ENCODE measurements at regions not wholly inside any gene's neighbourhood (a gene's known extent, or its start where the extent isn't known, plus 50 kb on each side); places are given as distances from the start of the nearest gene placed in this dataset.

DNA sequence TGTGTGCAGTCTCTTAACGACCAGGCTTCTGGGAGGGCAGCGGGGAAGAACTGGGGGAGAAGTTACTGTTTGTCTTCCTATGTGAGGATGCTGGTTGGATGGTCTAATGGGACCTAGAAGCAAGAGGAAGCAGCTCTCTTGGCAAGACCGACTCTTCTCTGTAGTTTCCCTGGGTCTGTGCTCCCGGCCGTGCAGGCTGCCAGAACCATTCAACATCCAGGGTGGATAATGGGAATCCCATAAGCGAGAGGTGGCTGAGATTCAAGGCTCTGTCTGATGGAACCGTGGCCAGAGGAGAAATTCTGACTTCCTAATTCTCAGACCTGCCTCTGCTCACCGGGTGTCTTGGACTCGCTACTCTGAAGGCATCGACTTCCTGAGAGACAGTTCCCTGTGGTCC, 561.0 kb upstream of the TBX3 start:
- ATAC-seq = no peak
- DNase-seq (ENCODE audit: low spot score) = no peak

DNA sequence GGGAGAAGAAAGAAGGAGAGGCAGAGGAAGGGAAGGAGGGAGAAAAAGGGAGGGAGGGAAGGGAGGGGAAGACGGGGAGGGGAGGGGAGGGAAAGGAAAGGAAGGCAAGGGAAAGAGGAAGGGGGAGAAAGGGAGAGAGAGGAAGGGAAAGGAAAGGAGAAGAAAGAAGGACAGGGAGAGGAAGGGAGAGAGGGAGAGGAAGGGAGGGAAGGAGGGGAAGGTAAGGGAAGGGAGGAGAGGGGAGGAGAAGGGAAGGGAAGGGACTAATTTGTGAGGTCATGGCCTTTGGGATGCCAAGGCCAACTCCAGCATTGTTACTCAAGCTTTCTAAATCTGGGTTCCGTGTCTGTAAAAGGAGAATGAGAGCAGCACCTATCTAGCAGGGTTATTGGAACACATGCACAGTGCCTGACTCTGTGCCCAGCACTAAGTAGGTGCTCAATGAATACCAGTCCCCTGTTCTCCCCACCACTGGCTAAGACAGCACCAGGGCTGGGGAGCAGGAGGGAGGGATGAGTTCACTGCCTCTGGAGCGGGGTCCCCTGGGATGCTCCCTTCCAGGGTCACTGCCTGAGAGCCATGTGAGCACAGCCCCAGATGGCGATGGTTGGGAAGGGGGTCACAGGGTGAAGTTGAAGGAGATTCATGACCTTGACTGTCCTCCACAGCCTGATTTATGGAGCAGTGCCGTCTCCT, 560.1 kb upstream of the TBX3 start:
- no peak for DNase-seq (ENCODE audit: low spot score)
- ATAC-seq = no peak

DNA sequence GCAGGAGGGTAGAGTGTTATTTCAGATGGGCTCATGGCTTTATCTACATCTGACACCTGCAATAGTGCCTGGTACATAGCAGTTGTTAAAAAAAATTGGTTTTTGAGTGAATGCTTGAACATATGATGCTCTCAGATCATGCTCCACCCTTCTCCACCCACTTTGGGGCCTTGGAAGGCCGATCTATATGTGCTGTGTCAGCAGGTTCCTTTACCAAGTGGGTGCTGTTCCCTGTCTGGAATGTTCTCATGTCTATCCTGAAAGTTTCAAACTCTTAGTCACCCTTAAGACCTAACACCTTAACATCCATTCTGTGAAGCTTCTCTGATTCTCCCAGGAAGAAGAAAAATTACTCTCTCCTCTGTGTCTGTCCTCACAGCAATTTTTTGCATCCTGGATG, 556.3 kb upstream of the TBX3 start:
- no peak for DNase-seq (ENCODE audit: low spot score)
- ATAC-seq = no peak

DNA sequence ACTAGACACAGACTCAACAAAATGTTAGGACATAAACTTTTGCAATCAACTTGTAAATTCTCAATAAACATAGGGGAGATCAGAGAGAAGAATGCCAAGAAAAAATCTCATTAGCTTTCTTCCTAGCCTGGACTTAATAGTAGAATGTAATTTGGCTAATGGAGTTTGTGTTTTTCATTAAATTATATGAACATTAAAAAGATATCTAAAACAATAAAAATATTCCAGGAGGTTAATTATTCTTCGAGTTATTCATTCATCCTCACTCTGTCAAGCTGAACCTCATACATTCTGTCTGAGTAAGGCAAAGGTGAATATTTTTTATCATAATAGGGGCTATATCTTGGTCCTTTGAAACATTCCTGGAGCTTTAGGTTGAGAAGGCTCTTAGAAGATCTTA, 551.9 kb upstream of the TBX3 start:
- ATAC-seq (no peak), DNase-seq (ENCODE audit: low spot score) (no peak)

DNA sequence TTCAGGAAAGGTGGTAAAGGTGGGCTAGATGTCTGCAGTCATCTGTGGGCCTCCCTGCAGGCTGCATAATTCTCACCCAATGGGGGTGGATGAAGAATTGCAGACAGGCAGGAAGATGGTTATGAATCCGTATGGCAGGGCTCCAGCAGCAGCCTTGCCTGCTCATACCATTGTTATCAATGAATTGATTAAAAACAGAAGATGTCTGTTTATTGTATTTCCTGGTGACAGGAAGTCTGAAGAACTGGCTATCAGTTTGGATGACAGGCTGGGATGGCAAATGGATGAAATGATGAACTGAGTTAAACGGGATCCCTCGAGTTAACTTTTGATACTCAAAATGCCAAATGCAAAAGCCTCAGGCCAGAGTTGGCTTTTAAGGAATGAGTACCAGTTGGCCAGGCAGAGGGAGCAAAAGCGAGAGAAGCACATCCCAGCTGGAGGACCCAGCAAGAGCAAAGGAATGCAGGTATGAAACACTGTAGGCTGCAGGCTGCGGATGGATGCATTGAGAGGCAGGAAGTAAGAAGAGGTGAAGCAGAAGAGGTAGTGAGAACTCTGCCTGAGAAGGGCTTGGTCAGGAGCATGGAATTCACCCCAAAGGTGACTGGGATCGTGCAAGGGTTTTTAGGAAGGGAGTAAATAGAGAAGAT, 550.0 kb upstream of the TBX3 start:
- ATAC-seq (no peak), DNase-seq (ENCODE audit: low spot score) (no peak)

DNA sequence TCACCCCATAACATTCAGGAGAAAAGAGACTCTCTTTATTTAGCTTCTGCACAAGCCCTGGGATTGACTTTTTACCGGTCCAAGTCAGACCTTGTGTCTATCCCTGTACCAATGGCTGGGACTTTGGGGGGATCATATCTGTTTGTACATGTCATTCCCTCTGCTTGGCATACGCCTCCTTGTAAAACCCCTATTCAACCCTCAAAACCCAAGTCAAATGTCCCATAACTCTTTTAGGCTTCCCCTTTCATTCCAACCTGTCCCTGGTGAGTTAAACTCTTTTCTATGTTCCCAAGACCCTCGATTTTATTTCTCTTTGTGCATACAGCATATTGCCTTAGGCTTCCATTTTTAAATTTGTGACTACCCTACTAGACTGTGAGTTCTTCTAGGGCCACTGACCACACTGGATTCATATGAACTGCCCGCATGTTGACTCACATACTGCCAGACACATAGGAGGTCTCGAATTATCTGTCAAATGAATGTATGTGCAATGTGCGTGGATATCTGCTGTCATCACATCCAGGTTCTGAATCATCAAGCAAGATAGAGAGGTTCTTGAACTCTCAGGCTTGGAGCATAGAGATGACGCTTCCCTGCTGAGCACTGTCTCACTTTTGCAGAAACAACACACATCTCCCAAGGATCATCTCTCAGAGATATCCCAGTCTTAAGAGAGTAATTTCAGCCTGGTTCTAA, 548.6 kb upstream of the TBX3 start:
- ATAC-seq (no peak), DNase-seq (ENCODE audit: low spot score) (no peak)

DNA sequence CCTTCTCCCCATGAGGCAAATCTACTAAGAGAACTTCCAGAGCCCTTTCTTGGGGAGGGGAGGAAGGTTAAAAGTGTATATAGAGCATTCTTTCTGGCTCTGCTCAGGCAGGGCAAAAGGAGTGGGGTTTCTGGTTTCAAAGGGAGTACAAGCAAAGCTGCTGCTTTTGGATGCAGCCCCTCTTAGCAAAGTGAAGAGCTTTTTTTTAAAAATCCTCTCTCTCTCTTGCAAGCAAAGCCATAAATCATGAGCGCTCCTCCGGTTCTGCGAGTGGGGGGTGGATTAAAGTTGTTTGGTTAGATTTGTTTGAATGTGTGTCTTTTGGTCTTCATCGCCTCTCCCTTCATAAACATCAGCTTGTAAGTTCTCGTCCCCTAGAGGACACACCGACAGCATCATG, 546.6 kb upstream of the TBX3 start:
- DNase-seq (ENCODE audit: low spot score) = no peak
- ATAC-seq = no peak

DNA sequence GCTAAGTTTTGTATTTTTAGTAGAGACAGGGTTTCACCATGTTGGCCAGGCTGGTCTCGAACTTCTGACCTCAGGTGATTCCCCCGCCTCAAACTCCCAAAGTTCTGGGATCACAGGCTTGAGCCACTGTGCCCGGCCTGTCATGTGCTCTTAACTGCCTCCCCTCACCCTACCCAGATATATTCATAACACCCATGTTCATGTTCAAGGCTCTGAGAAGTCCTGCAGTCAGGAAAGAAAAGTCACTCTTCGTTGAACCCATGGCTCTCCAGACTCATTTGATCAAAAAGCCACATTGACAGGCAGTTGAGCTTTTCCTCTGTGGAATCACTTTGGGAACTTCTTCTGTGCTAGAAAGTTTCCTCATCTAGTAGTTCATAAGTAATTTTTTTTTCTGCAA, 545.5 kb upstream of the TBX3 start:
- DNase-seq (ENCODE audit: low spot score) = no peak

DNA sequence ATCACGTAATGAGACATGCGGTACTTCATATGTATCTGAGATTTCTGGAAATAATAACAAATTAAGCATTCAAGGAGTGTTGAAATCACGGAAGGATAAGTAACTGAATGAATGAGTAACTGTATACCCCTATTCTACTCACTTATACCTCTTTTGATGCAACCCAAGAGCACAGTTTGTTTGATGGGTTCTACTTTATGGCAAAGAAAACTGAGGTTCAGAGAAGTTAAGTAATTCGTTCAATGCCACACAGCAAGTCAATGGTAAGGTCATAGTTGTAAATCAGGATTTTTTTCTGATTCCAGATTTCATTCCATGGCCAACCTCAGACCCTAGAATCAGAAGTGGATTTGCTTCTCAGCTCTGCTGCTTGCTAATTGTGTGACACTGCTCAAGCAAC, 544.5 kb upstream of the TBX3 start:
- ATAC-seq = no peak

More for the DNA sequence above, 545.5 kb upstream of the TBX3 start:
- no peak for ATAC-seq

DNA sequence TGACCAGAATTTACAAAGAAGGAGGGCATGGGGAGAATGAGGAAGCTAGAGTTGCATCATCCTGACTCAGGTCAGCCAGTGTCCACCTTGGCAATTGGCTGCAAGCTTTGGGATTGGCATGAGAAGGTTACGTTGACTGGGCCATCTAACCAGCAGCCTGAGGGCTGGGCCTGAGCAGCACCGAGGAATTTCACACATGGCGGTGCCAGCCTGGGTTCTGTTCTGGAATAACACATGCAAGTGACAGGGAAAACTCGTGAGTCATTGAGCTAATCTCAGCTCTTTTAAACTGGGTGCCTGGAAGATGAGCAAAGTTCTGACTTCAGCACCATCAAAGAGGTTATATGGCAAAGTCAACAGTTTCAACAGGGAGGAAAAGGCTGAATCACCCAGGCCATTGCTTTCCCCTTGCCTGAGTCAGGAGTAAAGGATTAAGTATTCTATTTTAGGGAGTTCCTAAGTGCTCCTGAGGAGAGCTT, 543.2 kb upstream of the TBX3 start:
- DNase-seq (ENCODE audit: low spot score) (no peak), ATAC-seq (no peak)

More for the DNA sequence above, 544.5 kb upstream of the TBX3 start:
- no peak for DNase-seq (ENCODE audit: low spot score)

DNA sequence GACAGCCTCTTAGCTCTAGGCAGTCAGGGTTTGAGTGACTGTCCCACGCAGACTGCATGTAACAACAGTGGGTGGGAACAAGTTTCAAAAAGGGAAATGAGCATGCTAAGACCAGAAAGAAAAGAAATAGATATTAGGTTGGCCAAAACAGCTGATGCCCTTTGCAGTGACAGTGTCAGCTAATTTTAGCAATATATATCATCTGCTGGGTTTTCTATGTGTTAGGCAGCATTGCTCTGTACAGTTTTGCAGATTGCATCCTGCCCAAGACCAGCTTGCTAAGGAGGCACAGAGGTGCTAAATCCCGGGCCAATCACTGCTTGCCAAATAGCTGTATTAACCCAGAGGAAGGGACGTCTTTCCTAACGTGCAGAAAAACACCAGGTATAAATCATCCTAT, 541.9 kb upstream of the TBX3 start:
- DNase-seq (ENCODE audit: low spot score) = no peak
- no peak for ATAC-seq

DNA sequence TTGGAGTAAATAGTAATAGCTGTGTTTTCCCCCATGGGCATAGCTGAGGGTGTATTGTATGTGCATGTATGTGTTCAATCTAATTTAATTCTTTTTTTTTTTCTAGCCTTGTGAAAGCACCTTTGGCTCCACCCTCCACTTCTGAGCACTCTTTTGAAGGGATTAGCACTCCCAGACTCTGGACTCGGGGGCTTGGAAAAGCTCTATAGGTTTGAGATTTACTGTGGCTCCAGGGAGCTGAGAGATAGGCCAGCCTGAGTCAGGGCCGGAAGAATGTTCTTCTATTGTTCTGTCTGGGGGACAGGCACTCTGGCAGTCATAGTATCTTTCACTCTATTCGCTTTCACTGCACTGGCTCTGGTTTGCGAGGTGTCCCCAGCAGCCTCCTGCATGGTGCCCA, 540.0 kb upstream of the TBX3 start:
- DNase-seq (ENCODE audit: low spot score) = no peak

DNA sequence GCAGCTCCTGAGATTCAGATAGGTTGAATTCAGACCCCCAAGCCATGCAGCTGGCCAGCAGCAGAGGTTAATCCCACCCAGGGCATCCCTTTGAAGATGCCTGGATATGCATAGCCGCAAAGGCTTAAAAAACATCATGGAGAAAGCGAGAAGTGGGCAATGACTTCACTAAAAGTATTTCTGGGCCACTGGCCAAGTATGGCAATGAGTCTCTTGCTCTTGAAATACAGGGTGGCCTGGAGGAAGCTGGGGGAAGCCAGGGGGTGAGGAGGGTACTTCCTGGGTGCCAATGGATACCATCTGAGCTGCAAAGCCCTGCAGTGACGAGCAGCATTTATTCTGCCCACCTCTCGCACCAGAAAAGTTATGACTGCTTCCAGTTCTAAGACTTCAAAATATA, 539.3 kb upstream of the TBX3 start:
- no peak for DNase-seq (ENCODE audit: low spot score)
- no peak for ATAC-seq

More for the DNA sequence above, 540.0 kb upstream of the TBX3 start:
- ATAC-seq = no peak

DNA sequence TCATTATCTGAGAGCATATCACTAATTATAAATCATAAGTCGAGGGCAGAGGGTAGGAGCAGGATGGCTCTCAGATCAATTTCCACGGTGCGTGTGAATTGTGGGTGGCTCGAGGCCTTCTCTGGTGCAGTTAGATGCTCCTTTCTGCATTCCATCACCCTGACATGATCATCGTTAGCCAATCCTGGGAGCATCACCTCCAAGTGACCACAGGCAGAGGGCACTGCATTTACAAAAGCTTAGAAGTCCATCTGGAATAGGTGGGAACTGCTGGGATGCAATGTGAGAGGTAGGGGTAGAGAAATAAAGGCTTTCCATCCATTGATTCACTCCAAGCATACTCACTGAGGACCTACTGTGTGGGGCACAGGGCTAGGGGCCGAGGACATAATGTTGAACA, 538.2 kb upstream of the TBX3 start:
- peak; percentile 34 for ATAC-seq

DNA sequence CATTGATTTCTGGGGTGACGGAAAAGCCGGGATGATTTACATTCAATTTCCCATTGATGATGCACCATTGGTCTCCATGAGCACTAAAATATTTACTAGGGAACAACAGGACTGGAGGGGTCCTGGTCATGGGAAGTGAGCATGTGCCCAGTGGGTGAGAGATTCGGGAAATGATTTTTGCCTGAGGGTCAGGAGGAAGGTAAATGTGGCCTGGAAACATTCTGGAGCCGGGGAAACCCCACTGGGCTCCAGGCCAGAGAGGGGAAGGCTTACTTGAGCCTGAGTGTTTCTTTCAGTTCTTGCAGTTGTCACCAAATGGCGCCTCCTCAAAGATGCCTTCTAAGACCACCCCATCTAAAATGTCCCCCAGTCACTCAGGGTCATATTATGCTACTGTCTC, 532.3 kb upstream of the TBX3 start:
- no peak for DNase-seq (ENCODE audit: low spot score)

More for the DNA sequence above, 538.2 kb upstream of the TBX3 start:
- no peak for DNase-seq (ENCODE audit: low spot score)

DNA sequence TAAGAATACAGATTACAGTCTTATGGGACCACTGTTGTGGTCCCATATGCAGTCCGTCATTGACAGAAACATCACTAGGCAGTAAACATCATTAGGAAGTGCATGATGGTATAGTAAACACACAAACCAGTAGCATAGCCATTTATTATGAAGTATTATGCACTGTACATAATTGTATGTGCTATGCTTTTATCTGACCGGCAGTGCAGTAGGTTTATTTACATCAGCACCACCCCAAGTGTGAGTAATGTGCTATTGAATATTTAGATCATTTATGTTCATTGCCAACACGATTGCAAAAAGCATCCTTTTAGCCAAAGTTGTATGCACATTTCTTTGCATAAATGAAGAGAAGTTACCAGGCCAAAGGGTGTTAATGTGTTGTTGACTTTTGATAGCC, 531.6 kb upstream of the TBX3 start:
- ATAC-seq = no peak
- no peak for DNase-seq (ENCODE audit: low spot score)

More for the DNA sequence above, 532.3 kb upstream of the TBX3 start:
- ATAC-seq = no peak

DNA sequence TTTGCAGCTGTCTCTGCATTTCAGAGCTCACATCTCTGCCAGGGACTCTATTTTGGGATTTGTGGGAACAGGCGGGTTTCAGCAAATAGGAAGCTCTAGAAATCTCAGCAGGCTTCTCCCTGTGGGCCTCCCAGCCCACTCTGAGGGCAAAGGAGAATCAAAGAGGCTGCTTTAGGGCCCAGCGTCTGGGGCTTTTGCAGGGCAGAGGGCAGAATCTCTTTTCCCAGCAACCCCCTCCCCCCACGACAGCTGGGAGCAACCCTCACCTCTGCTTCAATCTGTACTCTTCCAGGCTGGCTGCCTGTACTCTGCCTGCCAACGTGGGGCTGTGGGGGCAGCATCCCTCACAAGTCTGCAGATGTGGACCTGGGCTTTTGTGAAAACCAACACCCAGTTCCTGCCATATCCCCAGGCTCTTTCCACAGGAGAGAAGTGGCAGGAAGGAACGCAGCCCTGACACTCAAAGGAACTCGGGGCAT, 529.6 kb upstream of the TBX3 start:
- ATAC-seq (no peak), DNase-seq (ENCODE audit: low spot score) (no peak)

DNA sequence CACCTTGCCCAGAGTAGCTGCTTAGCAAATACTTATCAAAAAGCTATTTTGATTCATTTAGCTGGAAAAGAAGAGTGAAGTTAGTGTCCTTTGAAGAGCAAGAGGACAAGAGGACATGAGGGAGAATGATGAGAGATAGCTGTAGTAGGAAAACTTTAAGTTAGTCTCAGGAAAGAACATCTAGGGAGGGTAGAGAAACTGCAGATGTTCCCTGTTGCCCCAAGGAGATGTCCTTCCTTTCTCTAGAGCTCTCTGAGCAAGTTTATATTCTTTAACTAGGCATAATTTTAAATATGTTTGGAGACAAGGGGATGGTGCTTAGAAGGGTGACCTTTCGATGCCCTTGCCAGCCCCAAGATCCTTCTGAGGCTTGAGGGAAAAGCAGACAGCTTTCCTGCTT, 529.1 kb upstream of the TBX3 start:
- DNase-seq (ENCODE audit: low spot score) (no peak), ATAC-seq (no peak)

DNA sequence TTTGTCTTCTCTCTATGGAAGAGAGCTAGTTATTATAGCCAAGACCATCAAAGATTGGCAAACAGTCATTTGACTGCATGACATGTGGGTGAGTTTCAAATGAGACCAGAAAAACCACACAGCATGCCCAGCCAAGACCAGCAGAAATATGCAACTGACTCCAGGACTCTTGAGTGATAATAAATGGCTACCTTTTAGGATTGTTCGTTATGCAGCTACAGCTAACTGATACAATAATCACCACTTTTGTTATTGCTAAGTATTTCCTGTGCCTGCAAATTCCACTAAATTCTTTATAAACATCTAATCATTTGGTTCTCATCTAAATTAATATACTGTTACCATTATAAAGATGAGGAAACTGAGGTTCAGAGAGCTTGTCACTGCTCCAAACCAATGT, 528.4 kb upstream of the TBX3 start:
- DNase-seq (ENCODE audit: low spot score) (no peak), ATAC-seq (no peak)

DNA sequence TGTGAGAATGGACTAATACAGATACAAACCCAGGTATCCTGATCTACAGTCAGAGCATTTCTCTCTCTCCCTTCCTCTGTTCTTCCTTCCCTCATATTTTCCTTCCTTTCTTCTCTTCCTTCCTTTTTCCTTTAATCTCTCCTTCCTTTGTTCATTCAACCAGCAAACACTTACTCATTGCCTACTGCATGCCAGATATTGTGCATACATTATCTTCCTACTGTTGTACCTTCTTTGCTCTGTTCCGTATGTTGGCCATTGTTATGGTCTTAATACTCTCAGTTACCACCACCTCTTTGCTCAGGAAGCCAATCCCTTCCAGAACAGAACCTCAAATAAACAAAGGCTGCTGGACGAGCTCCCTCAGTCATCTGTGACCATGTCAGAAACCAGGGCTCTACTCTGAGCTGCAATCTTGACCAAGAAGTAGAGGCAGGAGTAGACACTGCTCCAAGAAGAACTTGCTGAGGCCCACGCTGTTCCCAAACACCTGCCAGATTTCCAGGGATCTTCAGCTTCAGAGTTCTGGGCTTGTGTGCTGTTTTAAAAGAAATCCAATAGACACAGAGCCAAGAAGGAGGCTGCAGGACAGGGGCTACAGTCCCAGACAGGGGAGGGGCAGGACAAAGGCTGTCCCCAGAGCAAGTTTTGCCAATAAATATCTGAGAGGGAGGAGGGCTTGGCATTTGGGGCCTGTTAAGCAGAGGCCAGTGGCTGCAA, 526.7 kb upstream of the TBX3 start:
- DNase-seq (ENCODE audit: low spot score) (no peak), ATAC-seq (no peak)

DNA sequence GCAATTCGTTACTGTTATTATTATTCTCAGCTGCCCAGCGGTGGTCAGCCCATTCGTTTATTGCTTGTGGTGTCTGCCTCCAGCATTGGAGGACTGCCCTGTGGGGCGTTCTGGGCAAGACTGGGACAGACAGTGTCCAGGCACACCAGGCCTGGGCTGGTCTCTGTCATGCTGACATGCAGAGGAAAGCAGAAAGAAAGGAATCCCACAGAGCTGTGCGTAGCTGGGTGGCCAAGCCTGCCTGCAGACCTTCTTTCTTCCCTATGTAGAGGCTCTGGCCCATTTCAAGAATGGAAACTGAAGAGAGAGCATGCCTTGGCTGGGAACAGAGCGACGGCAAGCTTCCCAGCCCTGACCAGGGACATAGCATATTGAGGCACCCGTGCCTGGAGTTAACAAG, 525.3 kb upstream of the TBX3 start:
- DNase-seq (ENCODE audit: low spot score) = no peak
- no peak for ATAC-seq
